Transverse colon (tissue), 4 donors: ENCODE measurements at regions not wholly inside any gene's neighbourhood (a gene's known extent, or its start where the extent isn't known, plus 50 kb on each side); places are given as distances from the start of the nearest gene placed in this dataset.

Experiments
- DNase-seq: peaks from one replicate; pipeline ENCODE4 v3.0.0-alpha.2; 2019
- H3K27ac ChIP-seq, 4 donors: fragments of 200-600 bp; sonication (generic); 2 replicates each; pipeline ENCODE4 v1.5.1; 2016 to 2018; ENCODE audit warnings: inconsistent platforms in 4 of 4
- H3K27me3 ChIP-seq: fragments of 200-600 bp; sonication (generic); 2 replicates; pipeline ENCODE4 v1.5.1; 2017; ENCODE audit warnings: inconsistent platforms
- H3K36me3 ChIP-seq, 4 donors: fragments of 200-600 bp; sonication (generic); 2 replicates each; pipeline ENCODE4 v1.5.1; 2017 to 2019; ENCODE audit warnings: inconsistent platforms in 4 of 4
- H3K4me1 ChIP-seq, 4 donors: fragments of 200-600 bp; sonication (generic); 2 replicates each; pipeline ENCODE4 v1.5.1; 2017 to 2020; ENCODE audit warnings: inconsistent platforms in 4 of 4
- H3K4me3 ChIP-seq, 4 donors: fragments of 200-600 bp; sonication (generic); 1 replicate in 1 of 4; 2 replicates in 3 of 4; pipeline versions ENCODE4 v1.5.1 to v1.6.1; 2017 to 2019; ENCODE audit warnings: inconsistent platforms in 4 of 4
- H3K9me3 ChIP-seq, 2 donors: fragments of 200-600 bp; sonication (generic); 2 replicates each; pipeline ENCODE4 v1.5.1; 2017 to 2019; ENCODE audit warnings: inconsistent platforms in 2 of 2
- CTCF ChIP-seq, 5 experiments: fragments of 200-600 bp in 3 of 5; fragments of 450-650 bp in 2 of 5; sonication (generic) in 3 of 5; IDR thresholded peaks; 1 replicate in 2 of 5; 2 replicates in 3 of 5; pipeline ENCODE4 v1.5.1; 2016 to 2017; ENCODE audit warnings: antibody characterized with exemption in 5 of 5, inconsistent platforms in 3 of 5, mild to moderate bottlenecking in 2 of 5, moderate library complexity in 1 of 5
- EP300 ChIP-seq: sonication (generic); formaldehyde crosslinking; IDR thresholded peaks from one replicate; pipeline ENCODE4 v1.6.1; 2017; ENCODE audit warnings: antibody characterized with exemption, low read depth
- POLR2A ChIP-seq: fragments of 450-650 bp; IDR thresholded peaks from one replicate; pipeline ENCODE4 v1.6.1; 2016; ENCODE audit warnings: antibody characterized with exemption, mild to moderate bottlenecking, moderate library complexity
- POLR2AphosphoS5 ChIP-seq, 3 donors: sonication (generic); formaldehyde crosslinking; IDR thresholded peaks; one replicate each; pipeline ENCODE4 v1.6.1; 2016; ENCODE audit warnings: antibody characterized with exemption in 3 of 3
- WGBS, 2 donors: methylation state at CpG; one replicate each; pipeline ENCODE4 v1.1.5; 2018; ENCODE audit warnings: low coverage in 1 of 2; 5-methylcytosine and 5-hydroxymethylcytosine counted together
- in situ Hi-C, 4 donors: fragments of 200-750 bp; cut with MboI; loops; one replicate each; pipeline versions ENCODE4 v1.15.0 to v1.15.1; 2017; ENCODE audit warnings: low sequenced_read_pairs in 3 of 4, low pct_ligation_motif_present in 1 of 4, low pct_unique_long_range_greater_than_20kb in 1 of 4
- intact Hi-C: fragments of 100-400 bp; cut with DNase I; formaldehyde crosslinking; loops from one replicate; pipeline ENCODE4 v1.15.1; 2023; ENCODE audit warnings: low total_unique reads

DNA sequence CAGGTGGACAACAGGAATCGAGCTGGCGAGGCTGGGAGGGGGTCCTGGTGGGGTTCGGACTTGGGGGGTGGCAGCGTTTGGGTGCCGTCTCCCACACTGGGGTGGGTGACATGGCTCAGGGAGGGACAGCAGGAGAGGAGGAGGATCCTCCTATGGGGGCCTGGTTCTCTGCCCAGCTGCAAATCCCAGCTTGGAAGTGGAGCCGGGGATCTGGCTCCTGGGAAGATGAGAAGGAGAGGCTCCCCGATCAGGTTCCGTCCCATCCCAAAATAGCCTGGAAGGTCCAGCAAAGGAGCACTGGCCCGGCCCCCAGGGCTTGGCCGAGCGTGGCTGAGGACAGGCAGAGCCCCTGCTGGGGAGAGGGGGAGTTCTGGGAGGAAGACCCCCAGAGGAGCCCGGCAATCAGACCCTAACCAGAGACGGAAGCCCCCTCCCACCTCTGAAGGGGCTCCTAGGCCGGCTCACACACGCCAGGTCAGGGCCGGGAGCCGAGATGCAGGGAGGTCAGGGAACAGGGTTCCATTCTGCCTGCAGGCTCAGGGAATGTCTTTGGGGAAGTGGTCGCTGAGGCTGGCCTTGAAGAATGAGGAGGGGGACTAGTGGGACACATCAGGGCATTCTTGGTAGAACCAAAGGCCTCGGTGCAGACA, 143.7 kb downstream of the ENGASE start:
- Histone ChIP-seq H3K4me3 (no peak overlapping the region), H3K4me1 (no peaks in the 10 kb centered on the region), H3K9me3 (no peaks in the 10 kb centered on the region), H3K36me3 (no peaks in the 10 kb centered on the region), H3K27me3 (peaks cover 77% of the 10 kb centered on the region), H3K27ac (no peak overlapping the region)
- in situ Hi-C loops = no loop called here
- 50 to 64% methylated on average over 2 to 19 of the region's 19 CpGs for WGBS, 2 donors
- TF ChIP-seq CTCF (IDR thresholded peaks at IDR 0.05) (no peak), POLR2A (no peak), POLR2AphosphoS5 (IDR thresholded peaks at IDR 0.05) (no peak), EP300 (no peak)
- no peak for DNase-seq
- intact Hi-C loops = no loop called here

GRCh38 chr17:79217473-79218135, 143.0 kb downstream of the ENGASE start:
- H3K36me3 ChIP-seq = no peaks in the 10 kb centered on the region
- TF ChIP-seq EP300 (no peak), POLR2AphosphoS5 (IDR thresholded peaks at IDR 0.05) (no peak), CTCF (IDR thresholded peaks at IDR 0.05) (no peak), POLR2A (no peak)
- no peaks in the 10 kb centered on the region for H3K9me3 ChIP-seq
- H3K27me3 ChIP-seq = peaks cover 70% of the 10 kb centered on the region
- in situ Hi-C loops (no loop called here), intact Hi-C loops (no loop called here)
- no peak for DNase-seq
- 49 to 51% methylated on average over 8 to 12 of the region's 12 CpGs for WGBS, 2 donors
- H3K4me3 ChIP-seq = no peak overlapping the region
- no peak overlapping the region for H3K27ac ChIP-seq
- no peaks in the 10 kb centered on the region for H3K4me1 ChIP-seq

- Histone ChIP-seq H3K4me1 (no peaks in the 10 kb centered on the region), H3K27me3 (peaks cover 68% of the 10 kb centered on the region), H3K4me3 (no peak overlapping the region), H3K36me3 (no peaks in the 10 kb centered on the region), H3K27ac (no peak overlapping the region), H3K9me3 (no peaks in the 10 kb centered on the region)
- no peak for TF ChIP-seq CTCF (IDR thresholded peaks at IDR 0.05)
- no peak for TF ChIP-seq POLR2A
- no peak for TF ChIP-seq EP300
- TF ChIP-seq POLR2AphosphoS5 (IDR thresholded peaks at IDR 0.05) = no peak
- intact Hi-C loops = no loop called here
- DNase-seq = no peak
- 59% methylated on average over 6 of the region's 6 CpGs; no CpG with 5 or more reads in 1 of the 2 donors for WGBS, 2 donors
- in situ Hi-C loops = no loop called here
Observed at GRCh38 chr17:79216826-79217225, 142.2 kb downstream of the ENGASE start.

DNA sequence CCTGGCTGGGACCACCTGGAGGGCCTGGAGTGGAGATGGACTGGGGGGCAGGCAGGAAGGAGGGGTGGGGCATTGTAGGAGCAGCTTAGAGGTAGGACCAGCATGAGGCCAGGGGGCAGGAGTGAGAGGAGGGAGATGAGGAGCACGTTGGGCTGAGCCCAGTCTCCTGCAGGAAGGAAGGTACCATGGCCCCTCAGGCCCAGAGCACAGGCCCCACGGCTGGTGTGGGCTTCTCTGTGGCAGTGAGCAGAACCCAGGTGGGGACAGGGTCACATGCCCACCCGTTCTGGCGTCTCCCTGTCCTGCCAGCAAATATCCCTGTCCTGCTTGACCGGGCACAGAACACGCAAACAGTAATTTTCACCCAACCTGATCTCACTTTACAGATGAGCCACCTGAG, 141.8 kb downstream of the ENGASE start:
- TF ChIP-seq POLR2AphosphoS5 (IDR thresholded peaks at IDR 0.05) (no peak), EP300 (no peak), CTCF (IDR thresholded peaks at IDR 0.05) (no peak), POLR2A (no peak)
- Histone ChIP-seq H3K36me3 (no peaks in the 10 kb centered on the region), H3K9me3 (no peaks in the 10 kb centered on the region), H3K4me3 (no peak overlapping the region), H3K4me1 (no peaks in the 10 kb centered on the region), H3K27ac (no peak overlapping the region), H3K27me3 (peaks cover 68% of the 10 kb centered on the region)
- intact Hi-C loops = no loop called here
- in situ Hi-C loops = no loop called here
- WGBS, 2 donors = 45% methylated on average over 6 of the region's 6 CpGs; no CpG with 5 or more reads in 1 of the 2 donors
- no peak for DNase-seq
